HL-60 (cell line): ENCODE measurements at regions not wholly inside any gene's neighbourhood (a gene's known extent, or its start where the extent isn't known, plus 50 kb on each side); places are given as distances from the start of the nearest gene placed in this dataset.
"Not testable (repeated sequence)": the region's sequence is repeated elsewhere in the genome, so short reads cannot be mapped to it uniquely, and the experiment has no call there.

ENCODE experiments used
- GABPA ChIP-seq: IDR thresholded peaks from 2 replicates; pipeline ENCODE4 v1.6.1; 2012; ENCODE audit warnings: low read depth
- POLR2AphosphoS5 ChIP-seq: IDR thresholded peaks from 2 replicates; pipeline ENCODE4 v1.6.1; 2012; ENCODE audit warnings: low read depth
- SPI1 ChIP-seq: IDR thresholded peaks from 2 replicates; pipeline ENCODE4 v1.6.1; 2012; ENCODE audit warnings: low read depth, mild to moderate bottlenecking, borderline replicate concordance
- TF ChIP-seq, protein P1 (sequence below): IDR thresholded peaks from one replicate; pipeline ENCODE4 v1.5.1; 2011; ENCODE audit warnings: low read length, control low read depth, inconsistent platforms; ENCODE audit not compliant: insufficient read depth
- TF ChIP-seq, protein P2 (sequence below): IDR thresholded peaks from 2 replicates; pipeline ENCODE4 v1.6.1; 2012; ENCODE audit warnings: low read depth; ENCODE audit not compliant: insufficient replicate concordance

DNA sequence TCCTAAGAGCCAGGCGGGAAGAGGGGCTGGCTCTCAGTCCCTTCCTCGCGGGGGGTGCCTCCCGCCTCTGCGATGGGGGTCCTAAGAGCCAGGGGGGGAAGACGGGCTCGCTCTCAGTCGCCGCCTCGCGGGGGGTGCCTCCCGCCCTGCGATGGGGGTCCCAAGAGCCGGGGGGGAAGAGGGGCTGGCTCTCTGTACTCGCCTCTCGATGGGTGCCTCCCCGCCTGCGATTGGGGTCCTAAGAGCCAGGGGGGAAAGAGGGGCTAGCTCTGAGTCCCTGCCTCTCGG is 2326.1 kb upstream of the PCDH20 start:
- TF ChIP-seq, protein P1, sequence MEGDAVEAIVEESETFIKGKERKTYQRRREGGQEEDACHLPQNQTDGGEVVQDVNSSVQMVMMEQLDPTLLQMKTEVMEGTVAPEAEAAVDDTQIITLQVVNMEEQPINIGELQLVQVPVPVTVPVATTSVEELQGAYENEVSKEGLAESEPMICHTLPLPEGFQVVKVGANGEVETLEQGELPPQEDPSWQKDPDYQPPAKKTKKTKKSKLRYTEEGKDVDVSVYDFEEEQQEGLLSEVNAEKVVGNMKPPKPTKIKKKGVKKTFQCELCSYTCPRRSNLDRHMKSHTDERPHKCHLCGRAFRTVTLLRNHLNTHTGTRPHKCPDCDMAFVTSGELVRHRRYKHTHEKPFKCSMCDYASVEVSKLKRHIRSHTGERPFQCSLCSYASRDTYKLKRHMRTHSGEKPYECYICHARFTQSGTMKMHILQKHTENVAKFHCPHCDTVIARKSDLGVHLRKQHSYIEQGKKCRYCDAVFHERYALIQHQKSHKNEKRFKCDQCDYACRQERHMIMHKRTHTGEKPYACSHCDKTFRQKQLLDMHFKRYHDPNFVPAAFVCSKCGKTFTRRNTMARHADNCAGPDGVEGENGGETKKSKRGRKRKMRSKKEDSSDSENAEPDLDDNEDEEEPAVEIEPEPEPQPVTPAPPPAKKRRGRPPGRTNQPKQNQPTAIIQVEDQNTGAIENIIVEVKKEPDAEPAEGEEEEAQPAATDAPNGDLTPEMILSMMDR: not testable (repeated sequence)
- TF ChIP-seq GABPA, POLR2AphosphoS5, SPI1: not testable (repeated sequence)
- TF ChIP-seq, protein P2, sequence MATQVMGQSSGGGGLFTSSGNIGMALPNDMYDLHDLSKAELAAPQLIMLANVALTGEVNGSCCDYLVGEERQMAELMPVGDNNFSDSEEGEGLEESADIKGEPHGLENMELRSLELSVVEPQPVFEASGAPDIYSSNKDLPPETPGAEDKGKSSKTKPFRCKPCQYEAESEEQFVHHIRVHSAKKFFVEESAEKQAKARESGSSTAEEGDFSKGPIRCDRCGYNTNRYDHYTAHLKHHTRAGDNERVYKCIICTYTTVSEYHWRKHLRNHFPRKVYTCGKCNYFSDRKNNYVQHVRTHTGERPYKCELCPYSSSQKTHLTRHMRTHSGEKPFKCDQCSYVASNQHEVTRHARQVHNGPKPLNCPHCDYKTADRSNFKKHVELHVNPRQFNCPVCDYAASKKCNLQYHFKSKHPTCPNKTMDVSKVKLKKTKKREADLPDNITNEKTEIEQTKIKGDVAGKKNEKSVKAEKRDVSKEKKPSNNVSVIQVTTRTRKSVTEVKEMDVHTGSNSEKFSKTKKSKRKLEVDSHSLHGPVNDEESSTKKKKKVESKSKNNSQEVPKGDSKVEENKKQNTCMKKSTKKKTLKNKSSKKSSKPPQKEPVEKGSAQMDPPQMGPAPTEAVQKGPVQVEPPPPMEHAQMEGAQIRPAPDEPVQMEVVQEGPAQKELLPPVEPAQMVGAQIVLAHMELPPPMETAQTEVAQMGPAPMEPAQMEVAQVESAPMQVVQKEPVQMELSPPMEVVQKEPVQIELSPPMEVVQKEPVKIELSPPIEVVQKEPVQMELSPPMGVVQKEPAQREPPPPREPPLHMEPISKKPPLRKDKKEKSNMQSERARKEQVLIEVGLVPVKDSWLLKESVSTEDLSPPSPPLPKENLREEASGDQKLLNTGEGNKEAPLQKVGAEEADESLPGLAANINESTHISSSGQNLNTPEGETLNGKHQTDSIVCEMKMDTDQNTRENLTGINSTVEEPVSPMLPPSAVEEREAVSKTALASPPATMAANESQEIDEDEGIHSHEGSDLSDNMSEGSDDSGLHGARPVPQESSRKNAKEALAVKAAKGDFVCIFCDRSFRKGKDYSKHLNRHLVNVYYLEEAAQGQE: not testable (repeated sequence)
